ENCODE measurements at regions not wholly inside any gene's neighbourhood (a gene's known extent, or its start where the extent isn't known, plus 50 kb on each side); places are given as distances from the start of the nearest gene placed in this dataset.

GRCh38 chr9:87270221-87270847, 227.3 kb upstream of the DAPK1 start:
- Histone ChIP-seq H3K9me3 (ENCODE audit: low read length) (no peaks in the 10 kb centered on the region), H3K27me3 (ENCODE audit: insufficient read depth, low read length) (no peaks in the 10 kb centered on the region), H3K4me1 (ENCODE audit: insufficient read depth, low read length) (no peaks in the 10 kb centered on the region), H3K4me3 (ENCODE audit: low read length) (no peak overlapping the region), H3K36me3 (ENCODE audit: insufficient read depth, low read length) (no peaks in the 10 kb centered on the region), H2AFZ (ENCODE audit: low read depth, low read length) (no peak overlapping the region)

DNA sequence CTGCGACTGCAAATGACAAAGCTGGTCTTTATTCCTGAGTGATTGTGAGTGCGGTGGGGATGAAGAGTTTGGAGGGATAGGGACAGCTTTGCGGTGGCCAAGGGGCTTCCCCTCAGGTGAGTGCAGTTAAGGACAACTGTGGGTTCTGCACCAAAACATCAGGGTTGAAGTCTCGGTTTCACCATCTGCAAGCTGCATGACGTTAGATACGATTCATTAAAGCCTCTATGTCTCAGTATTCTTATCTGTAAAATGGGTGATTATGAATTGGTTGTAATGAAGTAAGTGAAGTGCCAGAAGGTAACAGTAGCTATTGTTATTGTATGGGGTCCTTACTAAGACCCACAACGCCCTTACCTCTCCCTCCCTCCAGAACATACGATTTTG, 226.8 kb upstream of the DAPK1 start:
- Histone ChIP-seq H3K9me3 (ENCODE audit: low read length) (no peaks in the 10 kb centered on the region), H3K36me3 (ENCODE audit: insufficient read depth, low read length) (no peaks in the 10 kb centered on the region), H2AFZ (ENCODE audit: low read depth, low read length) (no peak overlapping the region), H3K4me3 (ENCODE audit: low read length) (no peak overlapping the region), H3K27me3 (ENCODE audit: insufficient read depth, low read length) (no peaks in the 10 kb centered on the region), H3K4me1 (ENCODE audit: insufficient read depth, low read length) (no peaks in the 10 kb centered on the region)

- H2AFZ ChIP-seq (ENCODE audit: low read depth, low read length), result no peak overlapping the region
- H3K4me1 ChIP-seq (ENCODE audit: insufficient read depth, low read length), result no peaks in the 10 kb centered on the region
- no peaks in the 10 kb centered on the region for H3K36me3 ChIP-seq (ENCODE audit: insufficient read depth, low read length)
- H3K27me3 ChIP-seq (ENCODE audit: insufficient read depth, low read length), result no peaks in the 10 kb centered on the region
- H3K4me3 ChIP-seq (ENCODE audit: low read length), result no peak overlapping the region
- no peaks in the 10 kb centered on the region for H3K9me3 ChIP-seq (ENCODE audit: low read length)
Measured at GRCh38 chr9:87271696-87272477, 225.8 kb upstream of the DAPK1 start.

DNA sequence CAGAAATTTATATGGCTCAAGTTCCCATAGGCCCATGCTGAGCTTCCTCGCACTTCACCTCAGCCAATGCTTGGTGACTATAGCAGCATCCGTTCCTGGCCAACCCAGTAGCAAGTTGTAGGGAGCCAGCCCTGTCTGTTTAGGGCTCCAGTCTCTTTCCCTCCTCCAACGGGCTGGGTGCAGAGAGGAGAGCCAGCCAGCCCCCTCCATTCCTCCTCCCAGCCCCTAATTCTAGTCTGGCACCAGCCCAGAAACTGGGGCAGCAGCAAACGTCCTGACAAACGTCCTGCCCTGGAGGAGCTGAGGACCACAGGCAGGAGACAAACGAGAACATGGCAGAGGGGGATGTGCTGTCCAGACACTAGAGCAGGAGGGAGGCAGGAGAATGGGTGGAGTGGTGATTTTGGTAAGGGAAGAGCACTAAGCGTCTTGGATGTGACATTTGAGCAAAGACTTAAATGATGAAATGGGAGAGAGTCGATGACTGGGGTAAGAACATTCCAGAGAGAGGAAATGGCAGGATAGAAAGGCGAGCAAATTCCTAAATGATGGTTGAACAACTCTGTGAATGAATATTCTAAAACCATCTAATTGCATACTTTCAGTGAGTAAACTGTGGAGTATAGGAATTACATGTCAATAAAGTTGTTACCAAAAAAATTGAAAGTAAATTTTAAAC, 222.5 kb upstream of the DAPK1 start:
- Histone ChIP-seq H3K9me3 (ENCODE audit: low read length) (no peaks in the 10 kb centered on the region), H3K4me1 (ENCODE audit: insufficient read depth, low read length) (no peaks in the 10 kb centered on the region), H3K4me3 (ENCODE audit: low read length) (no peak overlapping the region), H3K27me3 (ENCODE audit: insufficient read depth, low read length) (no peaks in the 10 kb centered on the region), H2AFZ (ENCODE audit: low read depth, low read length) (no peak overlapping the region), H3K36me3 (ENCODE audit: insufficient read depth, low read length) (no peaks in the 10 kb centered on the region)

DNA sequence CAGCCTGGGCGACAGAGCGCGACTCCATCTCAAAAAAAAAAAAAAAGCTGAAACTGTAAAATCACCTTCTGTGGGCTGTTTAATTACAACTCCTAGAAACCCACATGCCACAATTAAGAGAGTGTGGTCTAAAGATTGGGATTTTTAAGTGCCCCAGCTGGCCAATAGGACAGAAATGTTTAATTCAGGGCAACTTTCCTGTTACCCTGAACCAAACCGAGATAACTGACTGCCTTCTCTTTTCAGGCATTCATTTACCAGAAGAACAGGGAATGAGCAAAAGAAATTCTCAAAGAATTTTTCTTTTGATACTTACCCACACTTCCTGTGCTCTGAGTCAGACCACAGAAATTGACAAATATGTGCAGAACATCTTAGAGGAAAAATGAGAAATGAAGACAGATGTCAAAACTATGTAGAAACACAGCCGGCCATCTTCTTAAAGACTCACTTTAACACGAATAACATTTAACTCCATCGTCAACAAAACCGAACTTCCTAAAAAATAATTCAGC, 221.3 kb upstream of the DAPK1 start:
- H3K9me3 ChIP-seq (ENCODE audit: low read length), result no peaks in the 10 kb centered on the region
- no peaks in the 10 kb centered on the region for H3K4me1 ChIP-seq (ENCODE audit: insufficient read depth, low read length)
- no peak overlapping the region for H3K4me3 ChIP-seq (ENCODE audit: low read length)
- H3K27me3 ChIP-seq (ENCODE audit: insufficient read depth, low read length), result no peaks in the 10 kb centered on the region
- H2AFZ ChIP-seq (ENCODE audit: low read depth, low read length), result no peak overlapping the region
- no peaks in the 10 kb centered on the region for H3K36me3 ChIP-seq (ENCODE audit: insufficient read depth, low read length)

DNA sequence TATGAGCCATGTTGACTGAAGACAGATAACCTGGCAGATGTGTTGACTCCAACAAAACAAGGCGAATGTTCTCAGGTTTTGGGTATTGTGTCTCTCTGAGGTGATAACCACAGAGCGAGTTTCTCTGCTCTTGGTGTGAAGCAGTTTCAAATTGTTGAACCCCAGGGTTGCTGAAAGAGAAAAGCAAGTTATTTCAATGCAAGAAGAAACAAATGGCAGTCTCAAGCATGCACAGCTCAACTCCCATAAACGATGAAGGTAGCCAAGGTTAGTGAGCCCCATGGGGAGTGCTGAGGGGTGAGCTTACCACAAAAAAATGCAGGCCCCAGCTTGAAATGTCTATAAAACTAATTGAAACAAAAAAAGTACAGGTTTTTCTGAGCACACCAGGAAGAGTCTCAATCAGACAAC, 220.8 kb upstream of the DAPK1 start:
- Histone ChIP-seq H2AFZ (ENCODE audit: low read depth, low read length) (no peak overlapping the region), H3K4me1 (ENCODE audit: insufficient read depth, low read length) (no peaks in the 10 kb centered on the region), H3K27me3 (ENCODE audit: insufficient read depth, low read length) (no peaks in the 10 kb centered on the region), H3K9me3 (ENCODE audit: low read length) (no peaks in the 10 kb centered on the region), H3K4me3 (ENCODE audit: low read length) (no peak overlapping the region), H3K36me3 (ENCODE audit: insufficient read depth, low read length) (no peaks in the 10 kb centered on the region)

GRCh38 chr9:87277346-87277745, 220.3 kb upstream of the DAPK1 start:
- H3K4me3 ChIP-seq (ENCODE audit: low read length), result no peak overlapping the region
- no peaks in the 10 kb centered on the region for H3K27me3 ChIP-seq (ENCODE audit: insufficient read depth, low read length)
- no peaks in the 10 kb centered on the region for H3K9me3 ChIP-seq (ENCODE audit: low read length)
- no peaks in the 10 kb centered on the region for H3K4me1 ChIP-seq (ENCODE audit: insufficient read depth, low read length)
- H2AFZ ChIP-seq (ENCODE audit: low read depth, low read length), result no peak overlapping the region
- H3K36me3 ChIP-seq (ENCODE audit: insufficient read depth, low read length), result no peaks in the 10 kb centered on the region

DNA sequence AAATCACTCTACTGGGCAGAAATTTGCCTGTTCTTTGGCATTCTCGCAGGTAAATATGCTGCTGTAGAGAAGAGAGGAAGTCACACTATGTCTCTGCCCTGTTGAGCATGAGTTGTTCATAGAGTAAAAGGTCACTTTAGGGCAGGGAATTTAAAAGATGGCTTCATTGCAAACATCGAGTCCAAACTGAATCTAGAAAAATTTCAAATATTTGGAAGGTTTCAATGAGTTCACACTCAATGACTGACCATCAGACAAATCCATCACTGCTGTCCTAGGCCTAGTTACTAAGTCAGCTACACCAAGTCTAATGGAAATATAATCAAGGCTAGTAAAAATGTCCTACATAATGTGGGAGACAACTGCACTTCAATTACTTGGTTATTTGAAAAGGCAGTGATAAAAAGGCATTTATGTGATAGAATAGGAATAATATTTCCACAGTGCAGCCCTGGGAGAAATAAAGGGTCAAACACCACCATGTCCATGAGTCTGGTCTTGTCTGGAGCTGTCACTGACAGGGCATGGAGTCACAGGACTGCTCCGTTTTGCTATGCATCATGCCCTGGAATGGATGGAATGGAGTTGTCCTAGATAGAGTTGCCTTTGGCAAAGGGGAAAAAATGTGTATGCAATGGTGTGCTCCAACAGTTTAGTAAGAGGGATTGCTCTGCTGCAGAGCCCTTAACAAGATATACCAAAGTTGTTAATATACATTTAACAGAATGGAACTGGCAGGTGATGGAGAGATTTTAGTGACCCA, 218.5 kb upstream of the DAPK1 start:
- Histone ChIP-seq H3K4me3 (ENCODE audit: low read length) (no peak overlapping the region), H3K4me1 (ENCODE audit: insufficient read depth, low read length) (no peaks in the 10 kb centered on the region), H3K9me3 (ENCODE audit: low read length) (no peaks in the 10 kb centered on the region), H3K36me3 (ENCODE audit: insufficient read depth, low read length) (no peaks in the 10 kb centered on the region), H3K27me3 (ENCODE audit: insufficient read depth, low read length) (no peaks in the 10 kb centered on the region), H2AFZ (ENCODE audit: low read depth, low read length) (no peak overlapping the region)

GRCh38 chr9:87280421-87280820, 217.2 kb upstream of the DAPK1 start:
- Histone ChIP-seq H3K4me3 (ENCODE audit: low read length) (no peak overlapping the region), H3K27me3 (ENCODE audit: insufficient read depth, low read length) (no peaks in the 10 kb centered on the region), H3K4me1 (ENCODE audit: insufficient read depth, low read length) (no peaks in the 10 kb centered on the region), H3K9me3 (ENCODE audit: low read length) (no peaks in the 10 kb centered on the region), H2AFZ (ENCODE audit: low read depth, low read length) (peak overlapping the region; percentile 27), H3K36me3 (ENCODE audit: insufficient read depth, low read length) (no peaks in the 10 kb centered on the region)

- Histone ChIP-seq H3K27me3 (ENCODE audit: insufficient read depth, low read length) (no peaks in the 10 kb centered on the region), H3K9me3 (ENCODE audit: low read length) (no peaks in the 10 kb centered on the region), H3K4me1 (ENCODE audit: insufficient read depth, low read length) (no peaks in the 10 kb centered on the region), H2AFZ (ENCODE audit: low read depth, low read length) (no peak overlapping the region), H3K4me3 (ENCODE audit: low read length) (no peak overlapping the region), H3K36me3 (ENCODE audit: insufficient read depth, low read length) (no peaks in the 10 kb centered on the region)
Measured at GRCh38 chr9:87282538-87282937, 215.1 kb upstream of the DAPK1 start.

- Histone ChIP-seq H2AFZ (ENCODE audit: low read depth, low read length) (no peak overlapping the region), H3K36me3 (ENCODE audit: insufficient read depth, low read length) (no peaks in the 10 kb centered on the region), H3K27me3 (ENCODE audit: insufficient read depth, low read length) (no peaks in the 10 kb centered on the region), H3K9me3 (ENCODE audit: low read length) (no peaks in the 10 kb centered on the region), H3K4me3 (ENCODE audit: low read length) (no peak overlapping the region), H3K4me1 (ENCODE audit: insufficient read depth, low read length) (no peaks in the 10 kb centered on the region)
Measured at GRCh38 chr9:87283585-87283984, 214.1 kb upstream of the DAPK1 start.

DNA sequence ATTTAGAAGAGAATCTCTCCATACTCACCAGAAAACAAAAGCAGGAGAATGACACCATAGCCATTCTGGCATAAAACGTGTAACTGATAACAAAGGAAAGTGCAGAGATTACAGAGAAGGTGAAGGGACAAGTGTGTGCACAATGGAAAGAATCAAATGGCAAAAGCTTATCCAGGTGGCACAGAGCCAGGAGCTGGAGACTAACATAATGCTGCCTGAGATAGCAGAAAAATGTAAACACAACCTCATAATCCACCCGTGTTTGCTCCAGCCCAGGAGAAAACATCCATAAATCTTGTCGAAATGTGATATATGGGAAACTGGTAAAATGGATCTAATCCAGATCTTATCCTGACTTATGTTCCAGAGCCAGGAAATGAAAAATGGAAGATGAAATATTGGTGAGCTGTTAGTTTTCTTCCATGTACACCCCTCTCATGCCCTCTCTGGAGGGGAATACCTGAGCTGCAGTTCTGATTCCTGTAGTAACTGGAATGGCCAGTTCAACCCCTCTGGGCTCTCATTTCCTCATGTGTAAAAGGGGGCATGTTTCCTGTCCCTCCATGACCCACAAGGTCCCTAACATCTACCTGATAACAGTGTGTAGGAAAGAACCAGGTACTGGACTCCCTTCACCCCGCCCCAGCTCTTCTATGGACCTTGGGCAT, 212.3 kb upstream of the DAPK1 start:
- Histone ChIP-seq H3K9me3 (ENCODE audit: low read length) (no peaks in the 10 kb centered on the region), H3K4me3 (ENCODE audit: low read length) (no peak overlapping the region), H3K27me3 (ENCODE audit: insufficient read depth, low read length) (no peaks in the 10 kb centered on the region), H3K36me3 (ENCODE audit: insufficient read depth, low read length) (no peaks in the 10 kb centered on the region), H3K4me1 (ENCODE audit: insufficient read depth, low read length) (no peaks in the 10 kb centered on the region), H2AFZ (ENCODE audit: low read depth, low read length) (no peak overlapping the region)

Data from neuron (in vitro differentiated cells).